Activated gamma-delta T cell (primary cell): ENCODE measurements at regions not wholly inside any gene's neighbourhood (a gene's known extent, or its start where the extent isn't known, plus 50 kb on each side); places are given as distances from the start of the nearest gene placed in this dataset.
"Not testable (repeated sequence)": the region's sequence is repeated elsewhere in the genome, so short reads cannot be mapped to it uniquely, and the experiment has no call there.

Experiments used
- DNase-seq: peaks from one replicate; lab custom pipeline; 2025; lab: John Stamatoyannopoulos, UW

- no peak for DNase-seq
These were observed 102.6 kb downstream of the CAAP1 start for GRCh38 chr9:26789959-26790358.

- no peak for DNase-seq
These were observed 106.0 kb downstream of the CAAP1 start for GRCh38 chr9:26786564-26786963.

GRCh38 chr9:26782899-26783298, 109.7 kb downstream of the CAAP1 start:
- DNase-seq, result no peak

- no peak for DNase-seq
These were observed 110.7 kb downstream of the CAAP1 start for GRCh38 chr9:26781906-26782305.

GRCh38 chr9:26780307-26780706, 112.3 kb downstream of the CAAP1 start:
- DNase-seq, result not testable (repeated sequence)

GRCh38 chr9:26779062-26779461, 113.5 kb downstream of the CAAP1 start:
- DNase-seq, result no peak

GRCh38 chr9:26775391-26775790, 117.2 kb downstream of the CAAP1 start:
- DNase-seq, result no peak

- DNase-seq, result no peak
These were observed 119.5 kb downstream of the CAAP1 start for GRCh38 chr9:26773056-26773455.

GRCh38 chr9:26770821-26771220, 121.8 kb downstream of the CAAP1 start:
- no peak for DNase-seq

GRCh38 chr9:26768145-26768544, 124.5 kb downstream of the CAAP1 start:
- no peak for DNase-seq

- DNase-seq, result no peak
These were observed 131.9 kb downstream of the CAAP1 start for GRCh38 chr9:26760675-26761074.

- DNase-seq, result no peak
These were observed 133.9 kb downstream of the CAAP1 start for GRCh38 chr9:26758655-26759054.

GRCh38 chr9:26756881-26757280, 135.7 kb downstream of the CAAP1 start:
- no peak for DNase-seq

- DNase-seq, result no peak
These were observed 137.1 kb downstream of the CAAP1 start for GRCh38 chr9:26755476-26755875.

GRCh38 chr9:26754509-26755164, 138.0 kb downstream of the CAAP1 start:
- DNase-seq, result no peak

- no peak for DNase-seq
These were observed 138.6 kb downstream of the CAAP1 start for GRCh38 chr9:26753971-26754370.

GRCh38 chr9:26750162-26750561, 142.4 kb downstream of the CAAP1 start:
- no peak for DNase-seq

GRCh38 chr9:26748449-26749058, 144.0 kb downstream of the CAAP1 start:
- DNase-seq, result no peak

GRCh38 chr9:26747611-26748010, 145.0 kb downstream of the CAAP1 start:
- no peak for DNase-seq

- DNase-seq, result no peak
These were observed 146.1 kb downstream of the CAAP1 start for GRCh38 chr9:26746357-26747072.

- DNase-seq, result no peak
These were observed 147.5 kb downstream of the CAAP1 start for GRCh38 chr9:26745111-26745510.

- DNase-seq, result no peak
These were observed 148.2 kb downstream of the CAAP1 start for GRCh38 chr9:26744191-26744965.
